Activated T-cell treated with anti-CD3 and anti-CD28 coated beads, Interleukin-2, amount 50 U/mL, for 24 hours (primary cell): ENCODE measurements at regions not wholly inside any gene's neighbourhood (a gene's known extent, or its start where the extent isn't known, plus 50 kb on each side); places are given as distances from the start of the nearest gene placed in this dataset.

Source experiments
- DNase-seq: peaks from one replicate; pipeline ENCODE4 v3.0.0-alpha.2; 2020
- H3K27ac Mint-ChIP-seq: 2 replicates; pipeline ENCODE4 v1.8.0; 2020; ENCODE audit warnings: mild to moderate bottlenecking, mixed read lengths
- H3K27me3 Mint-ChIP-seq: 2 replicates; pipeline ENCODE4 v1.8.0; 2020; ENCODE audit warnings: mixed read lengths
- H3K36me3 Mint-ChIP-seq: 2 replicates; pipeline ENCODE4 v1.8.0; 2020; ENCODE audit warnings: low read depth, mixed read lengths
- H3K4me1 Mint-ChIP-seq: 2 replicates; pipeline ENCODE4 v1.8.0; 2020; ENCODE audit warnings: low read depth, mixed read lengths
- H3K4me3 Mint-ChIP-seq: 2 replicates; pipeline ENCODE4 v1.8.0; 2020; ENCODE audit warnings: mild to moderate bottlenecking, moderate library complexity, mixed read lengths
- H3K9me3 Mint-ChIP-seq: 2 replicates; pipeline ENCODE4 v1.8.0; 2020; ENCODE audit warnings: mixed read lengths

- H3K27me3 Mint-ChIP-seq: peaks cover 13% of the 10 kb centered on the region
- no peaks in the 10 kb centered on the region for H3K9me3 Mint-ChIP-seq
- no peak for DNase-seq
- H3K4me1 Mint-ChIP-seq: no peaks in the 10 kb centered on the region
- no peak overlapping the region for H3K4me3 Mint-ChIP-seq
- H3K27ac Mint-ChIP-seq: no peak overlapping the region
- no peaks in the 10 kb centered on the region for H3K36me3 Mint-ChIP-seq
Observed at GRCh38 chr13:111407381-111408131, 87.1 kb downstream of the TEX29 start.

DNA sequence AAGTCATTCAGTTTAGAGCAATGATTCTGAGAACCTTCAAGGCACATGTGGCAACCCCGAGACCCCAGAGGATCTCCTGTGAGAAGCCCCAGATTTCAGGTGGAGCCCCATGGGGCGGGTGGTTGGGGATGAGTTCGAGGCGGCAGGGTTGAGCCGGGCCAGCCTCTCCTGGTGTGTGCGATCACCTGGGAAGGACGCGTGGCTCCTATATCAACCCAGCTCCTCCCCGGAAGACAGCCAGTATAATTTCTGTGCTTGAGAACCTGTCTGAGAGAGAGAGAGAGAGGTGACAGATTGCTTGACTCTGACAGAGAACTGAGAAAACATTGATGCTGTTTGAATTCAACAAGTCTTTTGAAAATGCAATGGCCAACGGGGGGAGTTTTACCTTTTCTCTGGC lies 89.0 kb downstream of the TEX29 start:
- no peaks in the 10 kb centered on the region for H3K36me3 Mint-ChIP-seq
- H3K27ac Mint-ChIP-seq: no peak overlapping the region
- H3K4me1 Mint-ChIP-seq: no peaks in the 10 kb centered on the region
- H3K4me3 Mint-ChIP-seq: no peak overlapping the region
- H3K27me3 Mint-ChIP-seq: peaks cover 21% of the 10 kb centered on the region
- H3K9me3 Mint-ChIP-seq: no peaks in the 10 kb centered on the region
- no peak for DNase-seq

DNA sequence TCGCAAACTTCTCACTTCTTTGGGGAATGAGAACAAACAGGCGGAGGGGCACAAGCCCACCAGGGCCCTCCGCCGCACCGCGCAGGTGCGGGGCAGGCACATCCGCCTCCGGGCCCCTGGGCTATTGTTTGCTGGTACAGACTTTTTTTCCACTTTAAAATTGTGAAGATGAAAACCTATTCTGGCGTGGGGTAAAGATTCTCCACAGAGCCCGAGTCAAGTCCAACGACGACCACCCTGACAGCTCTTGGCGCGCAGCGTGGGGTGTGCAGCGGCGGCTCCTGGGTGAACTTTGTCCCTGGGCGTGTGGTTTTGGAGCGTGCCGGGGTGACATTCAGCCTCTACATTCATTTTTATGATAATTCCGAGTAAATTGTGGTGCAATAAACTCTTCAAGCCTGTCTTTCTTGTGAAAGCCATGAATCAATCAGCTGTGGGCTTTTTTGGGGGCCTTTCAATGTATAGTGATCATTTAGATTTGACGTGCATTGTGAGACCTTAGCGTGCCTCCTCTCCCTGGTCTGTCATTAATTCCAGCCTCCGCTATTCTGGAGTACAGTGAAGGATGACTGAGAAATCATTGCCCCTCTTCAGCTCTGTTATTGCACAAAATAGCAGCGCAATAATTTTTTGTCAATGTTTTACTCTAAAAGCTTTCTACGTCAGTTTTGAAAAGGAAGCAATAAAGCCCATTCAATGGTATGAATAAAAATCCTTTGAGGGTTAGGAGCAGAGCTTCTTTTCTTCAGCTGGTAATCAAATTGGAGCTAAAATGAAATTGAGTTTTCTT lies 90.0 kb downstream of the TEX29 start:
- Mint-ChIP-seq H3K27me3 (peaks cover 21% of the 10 kb centered on the region), H3K36me3 (no peaks in the 10 kb centered on the region), H3K9me3 (no peaks in the 10 kb centered on the region), H3K27ac (no peak overlapping the region), H3K4me3 (no peak overlapping the region), H3K4me1 (no peaks in the 10 kb centered on the region)
- DNase-seq: no peak

- H3K9me3 Mint-ChIP-seq: no peaks in the 10 kb centered on the region
- no peak for DNase-seq
- no peaks in the 10 kb centered on the region for H3K4me1 Mint-ChIP-seq
- H3K27me3 Mint-ChIP-seq: peaks cover 21% of the 10 kb centered on the region
- H3K36me3 Mint-ChIP-seq: no peaks in the 10 kb centered on the region
- H3K4me3 Mint-ChIP-seq: no peak overlapping the region
- H3K27ac Mint-ChIP-seq: no peak overlapping the region
Observed at GRCh38 chr13:111411151-111411858, 90.9 kb downstream of the TEX29 start.

- H3K27me3 Mint-ChIP-seq: peaks cover 21% of the 10 kb centered on the region
- no peaks in the 10 kb centered on the region for H3K9me3 Mint-ChIP-seq
- no peaks in the 10 kb centered on the region for H3K36me3 Mint-ChIP-seq
- H3K4me1 Mint-ChIP-seq: no peaks in the 10 kb centered on the region
- no peak for DNase-seq
- H3K4me3 Mint-ChIP-seq: no peak overlapping the region
- H3K27ac Mint-ChIP-seq: no peak overlapping the region
Observed at GRCh38 chr13:111411919-111412650, 91.6 kb downstream of the TEX29 start.

DNA sequence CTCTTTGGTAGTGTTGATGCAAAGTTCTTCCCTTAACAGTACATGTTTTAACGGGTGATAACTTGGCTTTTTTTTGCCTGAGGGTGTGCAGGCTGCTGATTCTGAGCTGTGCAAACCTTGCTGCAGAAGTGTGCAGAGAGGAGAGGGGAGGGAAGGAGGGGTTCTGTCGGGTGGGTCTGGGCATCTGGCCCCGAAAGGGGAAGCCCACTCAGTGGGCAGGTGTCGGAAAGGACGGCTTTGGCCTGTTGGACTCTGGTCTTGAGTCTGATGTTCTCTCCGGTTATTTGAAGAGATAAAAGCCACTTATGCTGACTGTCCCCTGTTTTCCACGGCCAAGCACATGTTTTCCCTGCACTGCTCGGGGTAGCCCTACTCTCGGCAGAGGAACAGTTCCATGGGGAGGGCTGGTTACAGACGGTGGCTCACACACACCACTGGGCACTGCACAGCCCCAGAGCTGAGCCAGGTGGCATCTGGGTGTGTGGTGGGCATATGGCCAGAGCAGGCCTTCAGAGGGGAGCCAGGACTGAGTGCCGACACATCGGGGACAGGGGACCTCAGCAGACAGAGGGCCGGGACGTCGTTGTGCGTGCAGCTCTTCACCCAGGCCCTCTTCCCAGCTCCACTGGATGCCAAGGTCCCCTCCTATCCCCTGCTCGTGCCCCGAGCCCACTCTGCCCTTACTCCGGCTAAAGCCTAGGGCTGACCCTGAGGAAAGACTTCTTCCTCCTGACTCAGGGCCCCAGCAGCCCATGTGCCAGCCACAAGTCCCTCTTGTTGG lies 93.2 kb downstream of the TEX29 start:
- Mint-ChIP-seq H3K4me3 (no peak overlapping the region), H3K27me3 (peaks cover 21% of the 10 kb centered on the region), H3K27ac (no peak overlapping the region), H3K4me1 (no peaks in the 10 kb centered on the region), H3K36me3 (no peaks in the 10 kb centered on the region), H3K9me3 (no peaks in the 10 kb centered on the region)
- no peak for DNase-seq

- Mint-ChIP-seq H3K27me3 (peaks cover 21% of the 10 kb centered on the region), H3K4me3 (no peak overlapping the region), H3K4me1 (no peaks in the 10 kb centered on the region), H3K9me3 (no peaks in the 10 kb centered on the region), H3K36me3 (no peaks in the 10 kb centered on the region), H3K27ac (no peak overlapping the region)
- no peak for DNase-seq
Observed at GRCh38 chr13:111414341-111414740, 93.9 kb downstream of the TEX29 start.

- no peaks in the 10 kb centered on the region for H3K9me3 Mint-ChIP-seq
- peaks cover 21% of the 10 kb centered on the region for H3K27me3 Mint-ChIP-seq
Observed at GRCh38 chr13:111415246-111415645, 94.8 kb downstream of the TEX29 start.

DNA sequence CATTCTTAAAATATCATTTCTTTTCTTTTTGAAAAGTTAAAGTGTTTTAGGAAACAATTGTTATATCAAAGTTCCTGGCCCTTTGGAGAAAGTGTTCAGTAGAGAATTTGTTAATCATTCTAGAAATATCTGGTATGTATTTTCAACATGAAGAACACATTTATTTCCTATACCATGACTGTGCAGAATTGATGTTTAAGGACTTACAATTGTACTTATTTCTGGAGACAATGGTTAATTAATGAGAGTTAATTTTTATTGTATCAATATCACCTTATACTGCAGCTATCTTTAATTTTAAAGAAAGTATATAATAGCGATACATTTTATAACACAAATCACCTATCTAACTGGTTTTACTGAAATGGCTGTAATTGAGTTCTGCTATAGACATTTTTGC lies 95.3 kb downstream of the TEX29 start:
- Mint-ChIP-seq H3K4me3 (no peak overlapping the region), H3K27me3 (peaks cover 21% of the 10 kb centered on the region), H3K36me3 (no peaks in the 10 kb centered on the region), H3K4me1 (no peaks in the 10 kb centered on the region), H3K27ac (no peak overlapping the region), H3K9me3 (no peaks in the 10 kb centered on the region)
- DNase-seq: no peak

More at GRCh38 chr13:111415246-111415645, 94.8 kb downstream of the TEX29 start:
- H3K4me1 Mint-ChIP-seq: no peaks in the 10 kb centered on the region
- DNase-seq: no peak
- no peak overlapping the region for H3K27ac Mint-ChIP-seq
- H3K36me3 Mint-ChIP-seq: no peaks in the 10 kb centered on the region
- no peak overlapping the region for H3K4me3 Mint-ChIP-seq

- no peak overlapping the region for H3K27ac Mint-ChIP-seq
- no peaks in the 10 kb centered on the region for H3K9me3 Mint-ChIP-seq
- peaks cover 6% of the 10 kb centered on the region for H3K27me3 Mint-ChIP-seq
- no peak for DNase-seq
- no peak overlapping the region for H3K4me3 Mint-ChIP-seq
- no peaks in the 10 kb centered on the region for H3K36me3 Mint-ChIP-seq
- no peaks in the 10 kb centered on the region for H3K4me1 Mint-ChIP-seq
Observed at GRCh38 chr13:111418101-111418500, 97.7 kb downstream of the TEX29 start.

DNA sequence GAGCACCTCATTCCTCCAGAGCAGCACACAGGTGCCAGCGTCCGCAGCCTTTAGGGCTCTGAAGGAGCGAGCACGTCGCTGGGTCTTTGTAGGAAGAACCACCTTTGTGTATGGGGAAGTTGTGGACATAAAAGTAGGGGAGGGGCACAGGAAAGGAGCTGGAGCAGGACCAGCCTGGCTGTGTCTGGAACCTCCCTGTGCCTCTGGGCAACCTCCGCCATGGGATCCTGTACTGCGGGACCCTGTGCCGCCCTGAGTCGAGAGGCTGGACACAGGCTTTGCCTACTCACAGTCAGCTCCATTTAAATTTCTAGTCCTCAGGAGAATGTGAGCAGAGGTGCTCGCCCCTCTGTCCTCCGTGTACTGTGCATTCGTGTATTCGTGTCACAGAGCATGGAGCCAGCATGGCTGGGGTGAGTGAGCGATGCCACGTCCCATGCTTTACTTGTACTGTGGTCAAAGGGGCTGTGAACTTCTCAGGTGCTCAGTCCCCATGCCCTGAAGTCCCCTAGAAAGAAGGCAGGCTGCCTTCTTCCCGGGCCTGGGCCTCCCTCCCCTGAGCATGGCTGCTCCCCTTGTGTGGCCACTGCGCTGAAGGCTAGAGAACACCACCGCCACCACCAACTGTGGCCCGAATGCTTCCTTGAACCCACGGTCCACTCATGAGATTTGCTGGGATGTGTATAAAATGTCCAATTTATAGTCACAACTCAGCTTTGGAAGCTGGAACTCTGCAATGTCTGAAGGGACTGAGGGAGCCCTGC lies 99.9 kb downstream of the TEX29 start:
- no peak overlapping the region for H3K27ac Mint-ChIP-seq
- no peaks in the 10 kb centered on the region for H3K27me3 Mint-ChIP-seq
- H3K9me3 Mint-ChIP-seq: no peaks in the 10 kb centered on the region
- no peaks in the 10 kb centered on the region for H3K36me3 Mint-ChIP-seq
- no peaks in the 10 kb centered on the region for H3K4me1 Mint-ChIP-seq
- no peak for DNase-seq
- H3K4me3 Mint-ChIP-seq: no peak overlapping the region

DNA sequence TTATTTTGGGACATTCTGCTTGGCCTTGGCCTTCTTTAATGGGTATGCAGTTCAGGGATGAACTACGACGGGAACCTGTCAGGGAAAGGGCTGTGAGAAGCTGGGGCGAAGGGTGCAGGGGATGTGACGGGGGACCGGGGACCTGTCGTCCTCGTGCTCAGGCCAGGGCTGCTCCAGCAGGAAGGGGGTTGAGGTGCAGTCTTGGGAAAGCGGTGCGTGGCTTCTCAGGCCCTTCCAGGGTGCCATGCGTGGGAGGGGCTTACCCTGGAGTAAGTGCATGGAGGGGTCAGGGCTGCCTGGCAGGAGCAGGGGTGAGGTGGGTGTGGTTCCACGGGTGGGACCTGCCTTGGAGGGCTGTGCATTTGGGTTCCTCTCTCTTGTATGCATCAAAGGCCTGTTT lies 100.8 kb downstream of the TEX29 start:
- Mint-ChIP-seq H3K27me3 (no peaks in the 10 kb centered on the region), H3K36me3 (no peaks in the 10 kb centered on the region)
- no peak for DNase-seq

DNA sequence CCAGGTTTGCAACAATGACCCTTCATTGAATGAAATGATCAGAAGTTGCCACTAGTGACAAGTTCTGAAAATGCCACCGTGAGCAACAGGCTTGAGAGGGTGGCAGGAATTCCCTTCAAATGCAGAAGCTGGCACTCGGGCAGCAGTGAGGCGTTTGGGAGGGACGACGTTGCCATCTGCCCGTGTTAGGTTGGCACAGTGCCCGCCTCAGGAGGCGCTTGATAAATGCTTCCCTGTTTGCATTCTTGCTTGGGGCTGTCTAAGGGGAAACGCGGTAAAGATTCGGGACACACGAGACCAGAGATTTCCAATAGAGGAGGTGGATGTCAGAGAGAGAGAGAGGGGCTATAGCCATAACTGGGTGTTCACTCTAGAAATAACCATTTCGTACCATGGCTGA lies 101.9 kb downstream of the TEX29 start:
- no peaks in the 10 kb centered on the region for H3K36me3 Mint-ChIP-seq
- H3K9me3 Mint-ChIP-seq: no peaks in the 10 kb centered on the region
- no peaks in the 10 kb centered on the region for H3K4me1 Mint-ChIP-seq
- H3K4me3 Mint-ChIP-seq: no peak overlapping the region
- H3K27ac Mint-ChIP-seq: no peak overlapping the region
- H3K27me3 Mint-ChIP-seq: no peaks in the 10 kb centered on the region
- no peak for DNase-seq

More for the DNA sequence above, 100.8 kb downstream of the TEX29 start:
- no peaks in the 10 kb centered on the region for H3K9me3 Mint-ChIP-seq
- H3K4me1 Mint-ChIP-seq: no peaks in the 10 kb centered on the region
- no peak overlapping the region for H3K27ac Mint-ChIP-seq
- H3K4me3 Mint-ChIP-seq: no peak overlapping the region
